Glomerular visceral epithelial cell (primary cell): ENCODE measurements at regions not wholly inside any gene's neighbourhood (a gene's known extent, or its start where the extent isn't known, plus 50 kb on each side); places are given as distances from the start of the nearest gene placed in this dataset.
A peak's percentile ranks its signal among the peaks of the same experiment; 100 is the strongest.

Experiments used
- DNase-seq: peaks from one replicate; pipeline ENCODE4 v3.0.0-alpha.2; 2016; ENCODE audit errors: extremely low spot score

GRCh38 chr1:59022799-59023198, 239.0 kb upstream of the JUN start:
- no peak for DNase-seq

GRCh38 chr1:59025201-59025600, 241.4 kb upstream of the JUN start:
- no peak for DNase-seq

GRCh38 chr1:59025898-59026426, 242.1 kb upstream of the JUN start:
- DNase-seq: peak; percentile 65

GRCh38 chr1:59026472-59026948, 242.7 kb upstream of the JUN start:
- no peak for DNase-seq

GRCh38 chr1:59027177-59027576, 243.3 kb upstream of the JUN start:
- DNase-seq: no peak

- DNase-seq: no peak
These were observed 244.2 kb upstream of the JUN start for GRCh38 chr1:59028048-59028447.

- DNase-seq: peak; percentile 54
These were observed 245.7 kb upstream of the JUN start for GRCh38 chr1:59029411-59030167.

- DNase-seq: no peak
These were observed 248.4 kb upstream of the JUN start for GRCh38 chr1:59032228-59032627.

GRCh38 chr1:59033761-59034160, 249.9 kb upstream of the JUN start:
- DNase-seq: no peak

- no peak for DNase-seq
These were observed 251.1 kb upstream of the JUN start for GRCh38 chr1:59034925-59035324.

- no peak for DNase-seq
These were observed 255.7 kb upstream of the JUN start for GRCh38 chr1:59039551-59039950.

GRCh38 chr1:59040486-59040885, 256.4 kb upstream of the FGGY start:
- DNase-seq: no peak

GRCh38 chr1:59041646-59042277, 255.1 kb upstream of the FGGY start:
- peak; percentile 13 for DNase-seq

- DNase-seq: peak; percentile 90
These were observed 253.1 kb upstream of the FGGY start for GRCh38 chr1:59043796-59044195.

- no peak for DNase-seq
These were observed 252.3 kb upstream of the FGGY start for GRCh38 chr1:59044535-59045121.

GRCh38 chr1:59045137-59045536, 251.8 kb upstream of the FGGY start:
- DNase-seq: no peak

- no peak for DNase-seq
These were observed 251.3 kb upstream of the FGGY start for GRCh38 chr1:59045636-59046035.

GRCh38 chr1:59046134-59046533, 250.8 kb upstream of the FGGY start:
- no peak for DNase-seq

GRCh38 chr1:59046730-59047157, 250.2 kb upstream of the FGGY start:
- peak; percentile 11 for DNase-seq

- no peak for DNase-seq
These were observed 245.9 kb upstream of the FGGY start for GRCh38 chr1:59051007-59051406.

- no peak for DNase-seq
These were observed 244.7 kb upstream of the FGGY start for GRCh38 chr1:59052166-59052590.

GRCh38 chr1:59054172-59054571, 242.7 kb upstream of the FGGY start:
- no peak for DNase-seq
